GM18505 (cell line): ENCODE measurements at regions not wholly inside any gene's neighbourhood (a gene's known extent, or its start where the extent isn't known, plus 50 kb on each side); places are given as distances from the start of the nearest gene placed in this dataset.
A peak's percentile ranks its signal among the peaks of the same experiment; 100 is the strongest.

Experiments used
- ATAC-seq: cut with Tn5 transposase; IDR thresholded peaks from one replicate; pipeline ENCODE4 v1.9.1; 2021; ENCODE audit not compliant: unreplicated experiment
- POLR2A ChIP-seq: IDR thresholded peaks from 4 replicates; pipeline ENCODE4 v1.6.1; 2011; ENCODE audit warnings: borderline replicate concordance; ENCODE audit not compliant: insufficient read depth, insufficient read length; ENCODE audit errors: extremely low read depth

GRCh38 chr6:154673919-154674318, 59.3 kb upstream of the SCAF8 start:
- TF ChIP-seq POLR2A: no peak
- no peak for ATAC-seq

GRCh38 chr6:154675602-154676088, 57.6 kb upstream of the SCAF8 start:
- peak; percentile 100 for ATAC-seq
- TF ChIP-seq POLR2A: no peak

GRCh38 chr6:154682633-154683125, 50.5 kb upstream of the SCAF8 start:
- ATAC-seq: no peak
- TF ChIP-seq POLR2A: no peak
